GM21576 (cell line): ENCODE measurements at regions not wholly inside any gene's neighbourhood (a gene's known extent, or its start where the extent isn't known, plus 50 kb on each side); places are given as distances from the start of the nearest gene placed in this dataset.
"Not testable (repeated sequence)": the region's sequence is repeated elsewhere in the genome, so short reads cannot be mapped to it uniquely, and the experiment has no call there.

ENCODE experiments used
- ATAC-seq: cut with Tn5 transposase; IDR thresholded peaks from one replicate; pipeline ENCODE4 v1.9.1; 2021; ENCODE audit warnings: mild to moderate bottlenecking, moderate library complexity; ENCODE audit not compliant: unreplicated experiment

GRCh38 chr5:177863822-177864446 lies 81.2 kb upstream of the FAM153A start:
- ATAC-seq, result not testable (repeated sequence)

DNA sequence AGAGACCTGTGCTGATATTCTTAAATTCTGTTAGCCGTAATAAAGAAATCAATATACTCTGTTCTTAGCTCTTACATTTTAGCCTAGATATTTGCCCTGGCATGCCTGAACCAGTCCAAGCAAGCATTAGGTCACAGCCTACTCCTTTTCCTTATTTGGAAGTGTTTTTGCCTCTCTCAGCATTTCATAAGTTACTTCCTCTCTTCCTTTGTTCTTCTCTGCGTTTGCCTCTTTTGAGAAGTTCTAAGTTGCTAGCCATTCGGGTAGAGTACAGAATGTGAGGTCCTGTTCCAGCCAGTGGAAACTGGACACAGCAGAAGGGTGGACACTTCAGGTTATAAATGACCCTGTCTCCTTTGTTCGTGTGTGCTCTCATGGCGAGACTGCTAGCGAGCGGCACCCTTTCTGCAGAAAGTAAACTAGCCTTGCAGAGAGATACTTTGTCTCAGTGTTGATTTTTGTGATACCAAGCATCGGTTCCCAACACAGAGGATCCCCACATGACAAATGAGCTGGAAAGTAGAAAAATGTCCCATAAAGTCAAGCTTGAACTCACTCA lies 75.0 kb upstream of the FAM153A start:
- ATAC-seq, result not testable (repeated sequence)

DNA sequence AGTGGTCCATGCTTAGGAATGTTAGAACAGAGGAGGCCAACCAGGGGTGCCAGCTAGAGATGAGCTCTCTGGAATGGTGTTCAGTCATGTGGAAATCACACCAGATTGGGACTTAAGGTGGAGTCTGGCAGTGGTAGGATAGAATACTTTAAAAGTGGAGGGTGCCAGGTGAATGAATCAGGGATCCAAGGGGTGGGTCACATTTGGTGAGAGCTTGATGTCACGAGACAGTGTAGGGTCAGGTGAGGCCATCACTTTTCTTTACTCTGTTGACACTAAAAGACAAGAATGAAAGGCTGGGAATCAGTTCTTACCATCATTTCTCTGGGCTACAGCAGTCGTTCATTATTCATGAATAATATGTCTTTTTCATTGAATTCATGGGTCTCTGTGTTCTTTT lies 73.8 kb upstream of the FAM153A start:
- ATAC-seq, result not testable (repeated sequence)

- not testable (repeated sequence) for ATAC-seq
These were observed 65.2 kb upstream of the FAM153A start for GRCh38 chr5:177847914-177848313.

- not testable (repeated sequence) for ATAC-seq
These were observed 63.9 kb upstream of the FAM153A start for GRCh38 chr5:177846598-177846997.

- ATAC-seq, result not testable (repeated sequence)
These were observed 63.2 kb upstream of the FAM153A start for GRCh38 chr5:177845906-177846305.

DNA sequence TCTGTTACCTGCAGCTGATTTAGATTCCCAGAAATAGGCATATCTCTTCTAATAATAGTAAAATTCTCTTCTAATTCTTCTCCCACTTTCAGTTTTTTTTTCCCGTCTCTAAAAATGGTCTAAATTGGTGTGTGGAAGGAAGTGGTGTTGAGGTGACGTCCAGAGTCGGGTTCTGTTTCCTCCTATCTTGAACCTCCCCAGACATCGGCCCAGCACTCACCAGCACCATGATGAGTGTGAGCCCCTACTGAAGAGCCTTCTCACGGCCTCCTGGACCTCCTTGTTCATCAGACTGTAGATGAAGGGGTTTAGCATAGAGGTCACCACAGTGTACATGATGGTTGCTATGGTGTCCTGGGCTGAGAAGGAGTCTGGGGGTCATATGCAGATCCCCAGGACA lies 53.5 kb upstream of the FAM153A start:
- ATAC-seq, result not testable (repeated sequence)
